Endodermal cell (in vitro differentiated cells): ENCODE measurements at regions not wholly inside any gene's neighbourhood (a gene's known extent, or its start where the extent isn't known, plus 50 kb on each side); places are given as distances from the start of the nearest gene placed in this dataset.

Source experiments
- DNase-seq: peaks from one replicate; pipeline ENCODE4 v3.0.0-alpha.2; 2017
- H3K27ac ChIP-seq: 2 replicates; pipeline ENCODE4 v1.5.1; 2013; ENCODE audit warnings: mild to moderate bottlenecking, low read depth, low read length, moderate library complexity
- H3K27me3 ChIP-seq: 2 replicates; pipeline ENCODE4 v1.6.1; 2013; ENCODE audit warnings: mild to moderate bottlenecking, low read length, moderate library complexity; ENCODE audit not compliant: insufficient read depth, control insufficient read depth, poor library complexity, severe bottlenecking
- H3K36me3 ChIP-seq: 2 replicates; pipeline ENCODE4 v1.7.0; 2013; ENCODE audit warnings: mild to moderate bottlenecking, low read length, moderate library complexity; ENCODE audit not compliant: control insufficient read depth, insufficient read depth
- H3K4me1 ChIP-seq: one replicate; pipeline ENCODE4 v1.7.0; 2013; ENCODE audit warnings: low read length; ENCODE audit not compliant: control insufficient read depth, insufficient read depth
- H3K4me3 ChIP-seq: 2 replicates; pipeline ENCODE4 v1.5.1; 2013; ENCODE audit warnings: mild to moderate bottlenecking, low read length, moderate library complexity
- H3K9ac ChIP-seq: 2 replicates; pipeline ENCODE4 v1.6.1; 2013; ENCODE audit warnings: mild to moderate bottlenecking, low read length, moderate library complexity; ENCODE audit not compliant: poor library complexity, severe bottlenecking; ENCODE audit errors: extremely low read depth
- H3K9me3 ChIP-seq: 2 replicates; pipeline ENCODE4 v1.6.1; 2013; ENCODE audit warnings: mild to moderate bottlenecking, low read length, moderate library complexity; ENCODE audit not compliant: control insufficient read depth
- H3K27ac Mint-ChIP-seq: 2 replicates; pipeline ENCODE4 v1.8.0; 2020; ENCODE audit warnings: mixed read lengths
- H3K27me3 Mint-ChIP-seq: 2 replicates; pipeline ENCODE4 v1.8.0; 2021; ENCODE audit warnings: mild to moderate bottlenecking, mixed read lengths; ENCODE audit not compliant: insufficient read depth
- H3K36me3 Mint-ChIP-seq: 2 replicates; pipeline ENCODE4 v1.8.0; 2020; ENCODE audit warnings: low read depth, mixed read lengths
- H3K4me1 Mint-ChIP-seq: 2 replicates; pipeline ENCODE4 v1.8.0; 2020; ENCODE audit warnings: mixed read lengths
- H3K4me3 Mint-ChIP-seq: 2 replicates; pipeline ENCODE4 v1.8.0; 2020; ENCODE audit warnings: mild to moderate bottlenecking, moderate library complexity, mixed read lengths
- H3K9me3 Mint-ChIP-seq: 2 replicates; pipeline ENCODE4 v1.8.0; 2020; ENCODE audit warnings: mild to moderate bottlenecking, mixed read lengths
- WGBS, 2 experiments: methylation state at CpG; one replicate each; pipeline versions ENCODE4 v1.1.5 to v1.1.7; 2013; ENCODE audit warnings: missing lambda C conversion rate in 2 of 2, mixed read lengths in 1 of 2; ENCODE audit not compliant: insufficient coverage in 1 of 2, insufficient read length in 1 of 2; 5-methylcytosine and 5-hydroxymethylcytosine counted together
- TF ChIP-seq, protein P1 (sequence below): fragments of 200-600 bp; sonication (generic); conservative IDR thresholded peaks from 2 replicates; pipeline ENCODE4 v1.5.0; 2021; ENCODE audit warnings: antibody characterized with exemption, mild to moderate bottlenecking

DNA sequence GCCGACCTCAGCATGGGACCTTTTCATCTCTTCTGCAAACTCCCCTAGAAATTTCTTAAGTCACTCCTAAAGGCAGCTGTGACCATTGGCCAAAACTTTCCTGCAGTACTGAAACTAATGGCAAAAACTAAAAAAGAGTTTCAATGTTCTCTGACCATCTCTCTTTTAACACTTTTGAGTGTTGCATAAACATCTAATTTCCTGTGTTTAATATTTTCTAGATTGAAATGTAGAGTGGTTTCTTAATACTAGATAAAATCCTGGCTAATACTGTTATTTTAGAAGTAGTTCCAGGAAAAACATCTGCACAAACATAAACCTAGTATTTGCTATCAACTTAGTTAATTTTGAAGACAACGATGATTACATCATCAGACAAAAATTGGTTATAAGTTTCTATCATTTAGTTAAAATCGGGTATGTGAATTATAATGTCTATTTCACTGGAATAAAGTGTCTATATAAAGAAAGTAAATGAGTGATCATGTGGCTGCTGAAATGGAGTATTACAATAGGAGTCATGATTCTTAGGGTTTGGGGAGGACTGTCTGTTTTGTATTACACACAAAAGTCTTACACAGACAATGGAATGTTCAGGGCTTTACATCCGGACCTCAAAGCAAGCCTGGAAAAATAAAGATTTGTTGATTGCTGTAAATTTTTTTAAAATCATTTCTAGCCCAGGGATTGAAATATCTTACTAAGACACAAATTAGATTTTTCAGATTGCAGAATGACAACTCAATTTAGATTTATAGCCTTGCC is 1323.4 kb downstream of the C4orf33 start:
- Histone ChIP-seq H3K4me1 (no peaks in the 10 kb centered on the region), H3K27ac (no peak overlapping the region), H3K4me3 (no peak overlapping the region), H3K9me3 (no peaks in the 10 kb centered on the region), H3K27me3 (no peaks in the 10 kb centered on the region), H3K9ac (no peak overlapping the region), H3K36me3 (no peaks in the 10 kb centered on the region)
- Mint-ChIP-seq H3K4me1 (peaks cover 2% of the 10 kb centered on the region), H3K4me3 (no peak overlapping the region), H3K27me3 (no peaks in the 10 kb centered on the region), H3K27ac (no peak overlapping the region), H3K36me3 (no peaks in the 10 kb centered on the region), H3K9me3 (peaks cover under 1% of the 10 kb centered on the region)
- 67 to 85% methylated on average over 2 to 4 of the region's 4 CpGs for WGBS, 2 experiments
- TF ChIP-seq, protein P1, sequence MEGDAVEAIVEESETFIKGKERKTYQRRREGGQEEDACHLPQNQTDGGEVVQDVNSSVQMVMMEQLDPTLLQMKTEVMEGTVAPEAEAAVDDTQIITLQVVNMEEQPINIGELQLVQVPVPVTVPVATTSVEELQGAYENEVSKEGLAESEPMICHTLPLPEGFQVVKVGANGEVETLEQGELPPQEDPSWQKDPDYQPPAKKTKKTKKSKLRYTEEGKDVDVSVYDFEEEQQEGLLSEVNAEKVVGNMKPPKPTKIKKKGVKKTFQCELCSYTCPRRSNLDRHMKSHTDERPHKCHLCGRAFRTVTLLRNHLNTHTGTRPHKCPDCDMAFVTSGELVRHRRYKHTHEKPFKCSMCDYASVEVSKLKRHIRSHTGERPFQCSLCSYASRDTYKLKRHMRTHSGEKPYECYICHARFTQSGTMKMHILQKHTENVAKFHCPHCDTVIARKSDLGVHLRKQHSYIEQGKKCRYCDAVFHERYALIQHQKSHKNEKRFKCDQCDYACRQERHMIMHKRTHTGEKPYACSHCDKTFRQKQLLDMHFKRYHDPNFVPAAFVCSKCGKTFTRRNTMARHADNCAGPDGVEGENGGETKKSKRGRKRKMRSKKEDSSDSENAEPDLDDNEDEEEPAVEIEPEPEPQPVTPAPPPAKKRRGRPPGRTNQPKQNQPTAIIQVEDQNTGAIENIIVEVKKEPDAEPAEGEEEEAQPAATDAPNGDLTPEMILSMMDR = no peak
- DNase-seq = no peak

DNA sequence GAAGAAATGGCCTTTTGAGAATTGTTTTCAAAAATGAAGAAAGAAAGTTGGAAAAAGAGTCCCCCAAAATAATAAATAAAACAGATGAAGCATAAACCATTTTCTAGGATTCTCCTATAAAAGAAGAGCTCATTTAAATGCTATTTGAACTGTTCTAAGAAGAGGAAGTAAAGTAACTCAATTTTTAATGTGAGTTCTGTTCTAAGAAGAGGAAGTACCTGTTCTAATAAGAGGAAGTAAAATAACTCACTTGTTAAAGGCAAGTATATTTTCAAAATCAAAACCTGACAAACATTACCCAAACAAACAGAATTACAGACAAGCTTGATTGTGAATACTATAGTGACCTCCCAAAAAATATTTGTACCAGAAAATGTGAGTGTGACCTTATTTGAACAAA is 1326.3 kb downstream of the C4orf33 start:
- TF ChIP-seq, protein P1 = no peak
- H3K36me3 Mint-ChIP-seq = no peaks in the 10 kb centered on the region
- H3K4me1 ChIP-seq = no peaks in the 10 kb centered on the region
- no peaks in the 10 kb centered on the region for H3K27me3 Mint-ChIP-seq
- DNase-seq = no peak
- H3K27ac ChIP-seq = no peak overlapping the region
- no peak overlapping the region for H3K9ac ChIP-seq
- H3K27ac Mint-ChIP-seq = no peak overlapping the region
- H3K27me3 ChIP-seq = no peaks in the 10 kb centered on the region
- H3K4me3 Mint-ChIP-seq = no peak overlapping the region
- peaks cover 2% of the 10 kb centered on the region for H3K4me1 Mint-ChIP-seq
- H3K4me3 ChIP-seq = no peak overlapping the region
- peaks cover 2% of the 10 kb centered on the region for H3K9me3 Mint-ChIP-seq
- no peaks in the 10 kb centered on the region for H3K36me3 ChIP-seq
- H3K9me3 ChIP-seq = no peaks in the 10 kb centered on the region

DNA sequence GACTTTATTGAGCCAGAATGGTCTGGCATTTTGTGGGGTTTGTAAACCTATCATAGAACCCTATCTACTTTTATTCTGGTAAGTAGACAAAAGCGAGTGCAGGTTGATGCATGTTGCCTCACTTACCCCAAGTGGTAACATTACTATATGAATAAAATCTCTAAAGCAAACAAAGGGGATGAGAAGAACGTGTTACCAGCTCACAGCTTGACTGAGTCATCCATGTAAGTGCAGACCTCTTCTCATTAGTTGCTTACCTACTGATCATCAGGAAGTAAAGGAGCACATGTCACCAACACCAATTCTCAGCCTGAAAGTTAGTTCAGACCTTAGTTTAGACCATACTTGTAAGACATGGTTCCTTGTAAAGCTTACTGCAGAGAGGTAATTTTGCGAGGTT is 1328.3 kb downstream of the C4orf33 start:
- WGBS, 2 experiments = 85 to 95% methylated on average over 2 to 3 of the region's 3 CpGs
- Mint-ChIP-seq H3K27ac (no peak overlapping the region), H3K4me3 (no peak overlapping the region), H3K36me3 (no peaks in the 10 kb centered on the region), H3K4me1 (peaks cover 2% of the 10 kb centered on the region), H3K9me3 (peaks cover 2% of the 10 kb centered on the region), H3K27me3 (no peaks in the 10 kb centered on the region)
- no peak overlapping the region for H3K27ac ChIP-seq
- no peaks in the 10 kb centered on the region for H3K36me3 ChIP-seq
- H3K4me1 ChIP-seq = no peaks in the 10 kb centered on the region
- H3K4me3 ChIP-seq = no peak overlapping the region
- DNase-seq = no peak
- H3K9ac ChIP-seq = no peak overlapping the region
- no peaks in the 10 kb centered on the region for H3K9me3 ChIP-seq
- TF ChIP-seq, protein P1 = no peak
- no peaks in the 10 kb centered on the region for H3K27me3 ChIP-seq
